Progenitor cell of endocrine pancreas (in vitro differentiated cells): ENCODE measurements at regions not wholly inside any gene's neighbourhood (a gene's known extent, or its start where the extent isn't known, plus 50 kb on each side); places are given as distances from the start of the nearest gene placed in this dataset.

ENCODE experiments used
- DNase-seq: peaks from one replicate; pipeline ENCODE4 v3.0.0; 2021; ENCODE audit warnings: low spot score; ENCODE audit not compliant: unreplicated experiment
- H3K27ac Mint-ChIP-seq: 2 replicates; pipeline ENCODE4 v1.8.0; 2021; ENCODE audit warnings: mild to moderate bottlenecking, moderate library complexity, mixed read lengths
- H3K27me3 Mint-ChIP-seq: 2 replicates; pipeline ENCODE4 v1.8.0; 2021; ENCODE audit warnings: mixed read lengths
- H3K36me3 Mint-ChIP-seq: 2 replicates; pipeline ENCODE4 v1.8.0; 2022; ENCODE audit warnings: mixed read lengths; ENCODE audit not compliant: insufficient read depth
- H3K4me1 Mint-ChIP-seq: 2 replicates; pipeline ENCODE4 v1.8.0; 2021; ENCODE audit warnings: low read depth, mixed read lengths
- H3K4me3 Mint-ChIP-seq: 2 replicates; pipeline ENCODE4 v1.8.0; 2021; ENCODE audit warnings: low read depth, mild to moderate bottlenecking, moderate library complexity, mixed read lengths
- H3K9me3 Mint-ChIP-seq: 2 replicates; pipeline ENCODE4 v1.8.0; 2021; ENCODE audit warnings: low read depth, mixed read lengths
- CTCF ChIP-seq: fragments of 200-600 bp; sonication (generic); IDR thresholded peaks from one replicate; pipeline ENCODE4 v1.5.0; 2021; ENCODE audit warnings: antibody characterized with exemption, mild to moderate bottlenecking; ENCODE audit not compliant: unreplicated experiment

- Mint-ChIP-seq H3K4me3 (no peak overlapping the region), H3K27ac (no peak overlapping the region), H3K36me3 (no peaks in the 10 kb centered on the region), H3K4me1 (peaks cover 9% of the 10 kb centered on the region), H3K9me3 (no peaks in the 10 kb centered on the region), H3K27me3 (no peaks in the 10 kb centered on the region)
- no peak for TF ChIP-seq CTCF
- DNase-seq: no peak
Observed at GRCh38 chr6:141735126-141735525, 397.6 kb upstream of the GJE1 start.

- peaks cover 9% of the 10 kb centered on the region for H3K4me1 Mint-ChIP-seq
- H3K27ac Mint-ChIP-seq: no peak overlapping the region
- H3K9me3 Mint-ChIP-seq: no peaks in the 10 kb centered on the region
- H3K36me3 Mint-ChIP-seq: no peaks in the 10 kb centered on the region
- TF ChIP-seq CTCF: no peak
- no peak overlapping the region for H3K4me3 Mint-ChIP-seq
- DNase-seq: no peak
- no peaks in the 10 kb centered on the region for H3K27me3 Mint-ChIP-seq
Observed at GRCh38 chr6:141734071-141734840, 398.5 kb upstream of the GJE1 start.

GRCh38 chr6:141729146-141729545, 403.6 kb upstream of the GJE1 start:
- Mint-ChIP-seq H3K9me3 (no peaks in the 10 kb centered on the region), H3K4me1 (no peaks in the 10 kb centered on the region), H3K27me3 (no peaks in the 10 kb centered on the region), H3K27ac (no peak overlapping the region), H3K36me3 (no peaks in the 10 kb centered on the region), H3K4me3 (no peak overlapping the region)
- TF ChIP-seq CTCF: no peak
- DNase-seq: no peak

GRCh38 chr6:141728330-141728729, 404.4 kb upstream of the GJE1 start:
- no peaks in the 10 kb centered on the region for H3K27me3 Mint-ChIP-seq
- TF ChIP-seq CTCF: no peak
- H3K4me1 Mint-ChIP-seq: no peaks in the 10 kb centered on the region
- DNase-seq: no peak
- H3K27ac Mint-ChIP-seq: no peak overlapping the region
- no peaks in the 10 kb centered on the region for H3K9me3 Mint-ChIP-seq
- no peaks in the 10 kb centered on the region for H3K36me3 Mint-ChIP-seq
- no peak overlapping the region for H3K4me3 Mint-ChIP-seq

GRCh38 chr6:141726248-141726647, 406.5 kb upstream of the GJE1 start:
- TF ChIP-seq CTCF: no peak
- no peak overlapping the region for H3K27ac Mint-ChIP-seq
- no peaks in the 10 kb centered on the region for H3K27me3 Mint-ChIP-seq
- no peak for DNase-seq
- H3K36me3 Mint-ChIP-seq: no peaks in the 10 kb centered on the region
- no peak overlapping the region for H3K4me3 Mint-ChIP-seq
- no peaks in the 10 kb centered on the region for H3K9me3 Mint-ChIP-seq
- H3K4me1 Mint-ChIP-seq: no peaks in the 10 kb centered on the region
